Neural progenitor cell (in vitro differentiated cells): ENCODE measurements at regions not wholly inside any gene's neighbourhood (a gene's known extent, or its start where the extent isn't known, plus 50 kb on each side); places are given as distances from the start of the nearest gene placed in this dataset.

Source experiments
- CTCF ChIP-seq: fragments of 200-600 bp; sonication (generic); IDR thresholded peaks from 2 replicates; pipeline ENCODE4 v1.5.1; 2017; ENCODE audit warnings: antibody characterized with exemption, mild to moderate bottlenecking
- EZH2 ChIP-seq: fragments of 200-600 bp; sonication (generic); IDR thresholded peaks from 2 replicates; pipeline ENCODE4 v1.6.1; 2017; ENCODE audit warnings: antibody characterized with exemption, mild to moderate bottlenecking, moderate library complexity

GRCh38 chr5:94081088-94081487, 339.7 kb upstream of the POU5F2 start:
- TF ChIP-seq EZH2 (no peak), CTCF (no peak)
